Panc1 (cell line): ENCODE measurements at regions not wholly inside any gene's neighbourhood (a gene's known extent, or its start where the extent isn't known, plus 50 kb on each side); places are given as distances from the start of the nearest gene placed in this dataset.

ENCODE experiments used
- ATAC-seq: fragments of 200-7000 bp; cut with Tn5 transposase; 2 replicates; pipeline ENCODE4 v1.9.1; 2020; ENCODE audit warnings: mild to moderate bottlenecking, moderate library complexity
- BruUV-seq: library from RNA; stranded (reverse); fragments of 400-500 nt; replicated peaks from 2 replicates; lab custom pipeline; 2021; lab: Mats Ljungman, UMichigan
- CTCF ChIA-PET: fragments of 300-600 bp; sonication (Branson Sonifier 250); formaldehyde crosslinking; loops from one replicate; lab custom pipeline; 2022; ENCODE audit warnings: antibody characterized with exemption; lab: Charles Lee
- POLR2A ChIA-PET: fragments of 300-600 bp; sonication (Branson Sonifier 250); formaldehyde crosslinking; loops from one replicate; lab custom pipeline; 2022; ENCODE audit warnings: antibody characterized with exemption; lab: Charles Lee
- DNase-seq: peaks from one replicate; pipeline ENCODE4 v3.0.0-alpha.2; 2010; ENCODE audit warnings: low read depth, low spot score
- H3K27ac ChIP-seq: 2 replicates; pipeline ENCODE4 v1.5.1; 2011; ENCODE audit warnings: mild to moderate bottlenecking, low read length, inconsistent platforms
- H3K27me3 ChIP-seq: fragments of 200-500 bp; sonication (Bioruptor generic); 2 replicates; pipeline ENCODE4 v1.6.0; 2014; ENCODE audit warnings: low read length, inconsistent platforms; ENCODE audit not compliant: control insufficient read depth, insufficient read depth
- H3K36me3 ChIP-seq: fragments of 200-500 bp; sonication (Bioruptor generic); 2 replicates; pipeline ENCODE4 v1.5.1; 2014; ENCODE audit warnings: inconsistent platforms, mild to moderate bottlenecking, low read length, moderate library complexity; ENCODE audit not compliant: control insufficient read depth, insufficient read depth
- H3K4me1 ChIP-seq: 2 replicates; pipeline ENCODE4 v1.5.1; 2011; ENCODE audit warnings: inconsistent platforms, mild to moderate bottlenecking, low read length, moderate library complexity; ENCODE audit not compliant: control insufficient read depth, insufficient read depth
- H3K4me3 ChIP-seq, 2 experiments: 2 replicates each; pipeline ENCODE4 v1.5.1; 2011 to 2012; ENCODE audit warnings: low read depth in 2 of 2, low read length in 2 of 2, mild to moderate bottlenecking in 2 of 2, inconsistent platforms in 1 of 2, moderate library complexity in 1 of 2
- H3K9me3 ChIP-seq: fragments of 200-500 bp; sonication (Bioruptor generic); 2 replicates; pipeline ENCODE4 v1.5.1; 2014; ENCODE audit warnings: low read depth, mild to moderate bottlenecking, inconsistent platforms, low read length, moderate library complexity; ENCODE audit not compliant: control insufficient read depth, insufficient read depth
- POLR2AphosphoS5 ChIP-seq: IDR thresholded peaks from 2 replicates; pipeline ENCODE4 v1.6.1; 2012; ENCODE audit warnings: mild to moderate bottlenecking, low read depth, low read length, moderate library complexity
- SIN3A ChIP-seq: IDR thresholded peaks from 2 replicates; pipeline ENCODE4 v1.6.1; 2012; ENCODE audit warnings: low read depth, mild to moderate bottlenecking, low read length, moderate library complexity, borderline replicate concordance; ENCODE audit not compliant: insufficient read depth
- TCF7L2 ChIP-seq: IDR thresholded peaks from 2 replicates; pipeline ENCODE4 v1.6.1; 2011; ENCODE audit warnings: mild to moderate bottlenecking, low read depth, low read length, inconsistent platforms
- in situ Hi-C: cut with HindIII; loops from 2 replicates; pipeline ENCODE4 v1.10.0; 2016; ENCODE audit warnings: low sequenced_read_pairs, low pct_unique_long_range_greater_than_20kb
- intact Hi-C: fragments of 100-400 bp; cut with micrococcal nuclease; formaldehyde crosslinking; loops from one replicate; pipeline ENCODE4 v1.10.0; 2022; ENCODE audit not compliant: unreplicated experiment
- TF ChIP-seq, protein P1 (sequence below): fragments of 450-650 bp; IDR thresholded peaks from 2 replicates; pipeline ENCODE4 v1.5.1; 2017; ENCODE audit warnings: mild to moderate bottlenecking
- TF ChIP-seq, protein P2 (sequence below), 2 experiments: IDR thresholded peaks; 2 replicates each; pipeline ENCODE4 v1.6.1; 2011 to 2012; ENCODE audit warnings: low read depth in 2 of 2, control low read depth in 1 of 2, low read length in 1 of 2, mild to moderate bottlenecking in 1 of 2, moderate library complexity in 1 of 2; ENCODE audit not compliant: insufficient read depth in 1 of 2

DNA sequence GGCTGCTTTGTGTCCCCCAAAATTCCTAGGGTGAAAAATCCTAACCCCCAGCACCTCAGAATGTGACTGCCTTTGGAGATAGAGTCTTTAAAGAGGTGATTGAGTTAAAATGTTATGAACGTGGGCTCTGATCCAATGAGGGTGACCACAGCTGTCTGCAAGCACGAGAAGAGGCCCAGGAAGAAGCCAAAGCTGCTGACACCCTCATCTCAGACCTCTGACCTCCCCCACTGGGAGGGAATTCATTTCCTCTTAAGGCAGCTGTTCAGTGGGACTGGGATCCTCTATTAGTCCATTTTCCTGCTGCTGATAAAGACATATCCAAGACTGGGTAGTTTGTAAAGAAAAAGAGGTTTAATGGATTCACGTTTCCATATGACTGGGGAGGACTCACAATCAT is 544.4 kb downstream of the DCDC2C start:
- no peak for ATAC-seq
- intact Hi-C loops (no loop called here), in situ Hi-C loops (no loop called here)
- Histone ChIP-seq H3K27ac (no peak overlapping the region), H3K4me1 (no peaks in the 10 kb centered on the region), H3K4me3 (no peak overlapping the region), H3K27me3 (no peaks in the 10 kb centered on the region), H3K9me3 (no peaks in the 10 kb centered on the region), H3K36me3 (no peaks in the 10 kb centered on the region)
- ChIA-PET CTCF (no interaction called here), POLR2A (no interaction called here)
- TF ChIP-seq TCF7L2 (no peak), SIN3A (no peak), POLR2AphosphoS5 (no peak)
- TF ChIP-seq, protein P1, sequence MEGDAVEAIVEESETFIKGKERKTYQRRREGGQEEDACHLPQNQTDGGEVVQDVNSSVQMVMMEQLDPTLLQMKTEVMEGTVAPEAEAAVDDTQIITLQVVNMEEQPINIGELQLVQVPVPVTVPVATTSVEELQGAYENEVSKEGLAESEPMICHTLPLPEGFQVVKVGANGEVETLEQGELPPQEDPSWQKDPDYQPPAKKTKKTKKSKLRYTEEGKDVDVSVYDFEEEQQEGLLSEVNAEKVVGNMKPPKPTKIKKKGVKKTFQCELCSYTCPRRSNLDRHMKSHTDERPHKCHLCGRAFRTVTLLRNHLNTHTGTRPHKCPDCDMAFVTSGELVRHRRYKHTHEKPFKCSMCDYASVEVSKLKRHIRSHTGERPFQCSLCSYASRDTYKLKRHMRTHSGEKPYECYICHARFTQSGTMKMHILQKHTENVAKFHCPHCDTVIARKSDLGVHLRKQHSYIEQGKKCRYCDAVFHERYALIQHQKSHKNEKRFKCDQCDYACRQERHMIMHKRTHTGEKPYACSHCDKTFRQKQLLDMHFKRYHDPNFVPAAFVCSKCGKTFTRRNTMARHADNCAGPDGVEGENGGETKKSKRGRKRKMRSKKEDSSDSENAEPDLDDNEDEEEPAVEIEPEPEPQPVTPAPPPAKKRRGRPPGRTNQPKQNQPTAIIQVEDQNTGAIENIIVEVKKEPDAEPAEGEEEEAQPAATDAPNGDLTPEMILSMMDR = no peak
- TF ChIP-seq, protein P2, sequence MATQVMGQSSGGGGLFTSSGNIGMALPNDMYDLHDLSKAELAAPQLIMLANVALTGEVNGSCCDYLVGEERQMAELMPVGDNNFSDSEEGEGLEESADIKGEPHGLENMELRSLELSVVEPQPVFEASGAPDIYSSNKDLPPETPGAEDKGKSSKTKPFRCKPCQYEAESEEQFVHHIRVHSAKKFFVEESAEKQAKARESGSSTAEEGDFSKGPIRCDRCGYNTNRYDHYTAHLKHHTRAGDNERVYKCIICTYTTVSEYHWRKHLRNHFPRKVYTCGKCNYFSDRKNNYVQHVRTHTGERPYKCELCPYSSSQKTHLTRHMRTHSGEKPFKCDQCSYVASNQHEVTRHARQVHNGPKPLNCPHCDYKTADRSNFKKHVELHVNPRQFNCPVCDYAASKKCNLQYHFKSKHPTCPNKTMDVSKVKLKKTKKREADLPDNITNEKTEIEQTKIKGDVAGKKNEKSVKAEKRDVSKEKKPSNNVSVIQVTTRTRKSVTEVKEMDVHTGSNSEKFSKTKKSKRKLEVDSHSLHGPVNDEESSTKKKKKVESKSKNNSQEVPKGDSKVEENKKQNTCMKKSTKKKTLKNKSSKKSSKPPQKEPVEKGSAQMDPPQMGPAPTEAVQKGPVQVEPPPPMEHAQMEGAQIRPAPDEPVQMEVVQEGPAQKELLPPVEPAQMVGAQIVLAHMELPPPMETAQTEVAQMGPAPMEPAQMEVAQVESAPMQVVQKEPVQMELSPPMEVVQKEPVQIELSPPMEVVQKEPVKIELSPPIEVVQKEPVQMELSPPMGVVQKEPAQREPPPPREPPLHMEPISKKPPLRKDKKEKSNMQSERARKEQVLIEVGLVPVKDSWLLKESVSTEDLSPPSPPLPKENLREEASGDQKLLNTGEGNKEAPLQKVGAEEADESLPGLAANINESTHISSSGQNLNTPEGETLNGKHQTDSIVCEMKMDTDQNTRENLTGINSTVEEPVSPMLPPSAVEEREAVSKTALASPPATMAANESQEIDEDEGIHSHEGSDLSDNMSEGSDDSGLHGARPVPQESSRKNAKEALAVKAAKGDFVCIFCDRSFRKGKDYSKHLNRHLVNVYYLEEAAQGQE (IDR thresholded peaks at IDR 0.05; ENCODE audit: insufficient read depth in 1 of 2, low read depth in 2 of 2, low read length in 1 of 2) = no peak
- DNase-seq = no peak
- no TSS peak for BruUV-seq

DNA sequence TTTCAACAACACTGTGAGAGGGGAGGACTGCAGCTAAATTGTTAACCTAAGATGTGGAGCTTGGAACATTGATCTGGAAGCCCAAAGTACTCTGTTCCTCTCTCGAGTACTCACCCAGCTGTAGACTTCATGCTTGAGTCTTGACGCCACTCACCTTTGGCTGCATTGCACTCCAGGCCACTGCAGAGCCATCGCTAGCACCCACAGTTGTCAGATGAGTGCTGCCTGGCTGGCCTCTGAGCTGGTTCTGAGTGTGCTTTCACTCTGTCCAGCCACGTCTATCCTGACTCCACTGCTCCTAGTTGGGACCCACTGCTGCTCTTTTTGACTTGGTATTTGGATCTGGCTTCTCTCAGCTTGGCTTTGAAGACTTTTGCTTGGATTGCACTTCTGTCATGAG is 552.1 kb downstream of the DCDC2C start:
- in situ Hi-C loops = no loop called here
- CTCF ChIA-PET = no interaction called here
- no peak overlapping the region for H3K27ac ChIP-seq
- no peaks in the 10 kb centered on the region for H3K36me3 ChIP-seq
- POLR2A ChIA-PET = no interaction called here
- DNase-seq (no peak), ATAC-seq (no peak)
- TF ChIP-seq POLR2AphosphoS5 (no peak), TCF7L2 (no peak), SIN3A (no peak)
- TF ChIP-seq, protein P2 (IDR thresholded peaks at IDR 0.05; ENCODE audit: insufficient read depth in 1 of 2, low read depth in 2 of 2, low read length in 1 of 2) = no peak
- TF ChIP-seq, protein P1 = no peak
- intact Hi-C loops = no loop called here
- H3K4me3 ChIP-seq = no peak overlapping the region
- no peaks in the 10 kb centered on the region for H3K9me3 ChIP-seq
- H3K27me3 ChIP-seq = no peaks in the 10 kb centered on the region
- BruUV-seq = no TSS peak
- no peaks in the 10 kb centered on the region for H3K4me1 ChIP-seq
